H1 (cell line): ENCODE measurements at regions not wholly inside any gene's neighbourhood (a gene's known extent, or its start where the extent isn't known, plus 50 kb on each side); places are given as distances from the start of the nearest gene placed in this dataset.
"Not testable (repeated sequence)": the region's sequence is repeated elsewhere in the genome, so short reads cannot be mapped to it uniquely, and the experiment has no call there.

ENCODE experiments used
- ASH2L ChIP-seq: fragments of 200-600, 300-600 bp; sonication (generic); IDR thresholded peaks from one replicate; pipeline ENCODE4 v1.7.1; 2017; ENCODE audit warnings: low read length
- CREB1 ChIP-seq: IDR thresholded peaks from 2 replicates; pipeline ENCODE4 v1.6.1; 2012; ENCODE audit warnings: inconsistent platforms
- EZH2 ChIP-seq: fragments of 200-600 bp; sonication (generic); IDR thresholded peaks from 2 replicates; pipeline ENCODE4 v1.7.1; 2012; ENCODE audit warnings: low read depth, mild to moderate bottlenecking, moderate library complexity, low read length, inconsistent platforms; ENCODE audit not compliant: severe bottlenecking
- JUN ChIP-seq: IDR thresholded peaks from 2 replicates; pipeline ENCODE4 v1.6.1; 2011; ENCODE audit warnings: low read depth, mild to moderate bottlenecking, improper control_type of control experiment, low read length
- PHF8 ChIP-seq: fragments of 200-600 bp; sonication (generic); conservative IDR thresholded peaks from 2 replicates; pipeline ENCODE4 v1.7.1; 2012; ENCODE audit warnings: low read depth, mild to moderate bottlenecking, inconsistent platforms, low read length, moderate library complexity
- POLR2A ChIP-seq, 2 experiments: IDR thresholded peaks; 1 replicate in 1 of 2; 2 replicates in 1 of 2; pipeline ENCODE4 v1.6.1; 2011; ENCODE audit warnings: low read depth in 2 of 2, low read length in 2 of 2, mild to moderate bottlenecking in 2 of 2; ENCODE audit errors: control extremely low read depth in 1 of 2
- POLR2AphosphoS5 ChIP-seq: IDR thresholded peaks from 2 replicates; pipeline ENCODE4 v1.6.1; 2011; ENCODE audit warnings: low read depth, low read length
- SRF ChIP-seq: IDR thresholded peaks from 2 replicates; pipeline ENCODE4 v1.6.1; 2011; ENCODE audit warnings: mild to moderate bottlenecking, low read depth, low read length, moderate library complexity
- TEAD4 ChIP-seq: IDR thresholded peaks from 2 replicates; pipeline ENCODE4 v1.6.1; 2012; ENCODE audit warnings: low read depth, low read length, inconsistent platforms, mixed read lengths
- TF ChIP-seq, protein P1 (sequence below), 3 experiments: IDR thresholded peaks; 1 replicate in 2 of 3; 2 replicates in 1 of 3; pipeline versions ENCODE4 v1.5.1 to v1.6.1; 2011; ENCODE audit warnings: low read length in 3 of 3, mild to moderate bottlenecking in 3 of 3, inconsistent platforms in 2 of 3, low read depth in 1 of 3, moderate library complexity in 1 of 3; ENCODE audit not compliant: insufficient read depth in 1 of 3; ENCODE audit errors: control extremely low read depth in 1 of 3

GRCh38 chr11:127941554-127941953 is 645.8 kb downstream of the ETS1 start:
- TF ChIP-seq, protein P1, sequence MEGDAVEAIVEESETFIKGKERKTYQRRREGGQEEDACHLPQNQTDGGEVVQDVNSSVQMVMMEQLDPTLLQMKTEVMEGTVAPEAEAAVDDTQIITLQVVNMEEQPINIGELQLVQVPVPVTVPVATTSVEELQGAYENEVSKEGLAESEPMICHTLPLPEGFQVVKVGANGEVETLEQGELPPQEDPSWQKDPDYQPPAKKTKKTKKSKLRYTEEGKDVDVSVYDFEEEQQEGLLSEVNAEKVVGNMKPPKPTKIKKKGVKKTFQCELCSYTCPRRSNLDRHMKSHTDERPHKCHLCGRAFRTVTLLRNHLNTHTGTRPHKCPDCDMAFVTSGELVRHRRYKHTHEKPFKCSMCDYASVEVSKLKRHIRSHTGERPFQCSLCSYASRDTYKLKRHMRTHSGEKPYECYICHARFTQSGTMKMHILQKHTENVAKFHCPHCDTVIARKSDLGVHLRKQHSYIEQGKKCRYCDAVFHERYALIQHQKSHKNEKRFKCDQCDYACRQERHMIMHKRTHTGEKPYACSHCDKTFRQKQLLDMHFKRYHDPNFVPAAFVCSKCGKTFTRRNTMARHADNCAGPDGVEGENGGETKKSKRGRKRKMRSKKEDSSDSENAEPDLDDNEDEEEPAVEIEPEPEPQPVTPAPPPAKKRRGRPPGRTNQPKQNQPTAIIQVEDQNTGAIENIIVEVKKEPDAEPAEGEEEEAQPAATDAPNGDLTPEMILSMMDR (IDR thresholded peaks at IDR 0.05; ENCODE audit: control extremely low read depth in 1 of 3, insufficient read depth in 1 of 3, low read depth in 1 of 3, low read length in 3 of 3) = not testable (repeated sequence)
- TF ChIP-seq POLR2A (IDR thresholded peaks at IDR 0.05; ENCODE audit: control extremely low read depth in 1 of 2, low read depth in 2 of 2, low read length in 2 of 2); TEAD4; EZH2; POLR2AphosphoS5; ASH2L; SRF; PHF8; CREB1; JUN: not testable (repeated sequence)
